ENCODE measurements at regions not wholly inside any gene's neighbourhood (a gene's known extent, or its start where the extent isn't known, plus 50 kb on each side); places are given as distances from the start of the nearest gene placed in this dataset.

- no peak for DNase-seq (ENCODE audit: low read depth, low spot score)
- H3K4me1 ChIP-seq (ENCODE audit: control insufficient read depth, extremely low read depth, insufficient read depth, low read length), result peaks cover 21% of the 10 kb centered on the region
- H3K9me3 ChIP-seq (ENCODE audit: control insufficient read depth, low read depth, low read length), result no peaks in the 10 kb centered on the region
- H4K20me1 ChIP-seq (ENCODE audit: control insufficient read depth, extremely low read depth, insufficient read depth, low read length), result no peaks in the 10 kb centered on the region
- H3K9me1 ChIP-seq (ENCODE audit: control insufficient read depth, extremely low read depth, insufficient read depth, low read length), result no peaks in the 10 kb centered on the region
- H3K4me2 ChIP-seq (ENCODE audit: control insufficient read depth, extremely low read depth, insufficient read depth, low read depth, low read length), result no peak overlapping the region
- TF ChIP-seq EZH2 (IDR thresholded peaks at IDR 0.05; ENCODE audit: low read length) (no peak), CTCF (optimal IDR thresholded peaks at IDR 0.05 in 1 of 3, IDR thresholded peaks at IDR 0.05 in 1 of 3, conservative IDR thresholded peaks at IDR 0.05 in 1 of 3; ENCODE audit: extremely low read depth in 1 of 3, insufficient read depth in 2 of 3, low read length in 3 of 3) (no peak)
- FAIRE-seq, result no peak
- dilution Hi-C loops (cut with MboI; ENCODE audit: extremely low pct_ligation_motif_present, low sequenced_read_pairs), result no loop called here
- H2AFZ ChIP-seq (ENCODE audit: control insufficient read depth, low read length), result no peak overlapping the region
- no peak overlapping the region for H3K27ac ChIP-seq (ENCODE audit: control insufficient read depth, insufficient read depth, low read length)
- no peaks in the 10 kb centered on the region for H3K79me2 ChIP-seq (ENCODE audit: control insufficient read depth, insufficient read depth, low read length)
- no peaks in the 10 kb centered on the region for H3K27me3 ChIP-seq (ENCODE audit: control insufficient read depth, extremely low read depth, insufficient read depth, low read length)
- no peak overlapping the region for H3K4me3 ChIP-seq (ENCODE audit: control insufficient read depth in 2 of 3, extremely low read depth in 1 of 3, insufficient read depth in 2 of 3, low read depth in 1 of 3, low read length in 3 of 3)
- no peaks in the 10 kb centered on the region for H3K36me3 ChIP-seq (ENCODE audit: control insufficient read depth in 2 of 2, extremely low read depth in 1 of 2, insufficient read depth in 2 of 2, low read length in 2 of 2)
- no peak overlapping the region for H3K9ac ChIP-seq (ENCODE audit: control insufficient read depth, extremely low read depth, insufficient read depth, low read length)
Observed at GRCh38 chr18:10119991-10120390, 206.2 kb downstream of the VAPA start.

- FAIRE-seq (no peak), DNase-seq (ENCODE audit: low read depth, low spot score) (no peak)
- TF ChIP-seq EZH2 (IDR thresholded peaks at IDR 0.05; ENCODE audit: low read length), result no peak
- TF ChIP-seq CTCF (optimal IDR thresholded peaks at IDR 0.05 in 1 of 3, IDR thresholded peaks at IDR 0.05 in 1 of 3, conservative IDR thresholded peaks at IDR 0.05 in 1 of 3; ENCODE audit: extremely low read depth in 1 of 3, insufficient read depth in 2 of 3, low read length in 3 of 3), result no peak
- H3K4me1 ChIP-seq (ENCODE audit: control insufficient read depth, extremely low read depth, insufficient read depth, low read length), result peaks cover 21% of the 10 kb centered on the region
- H2AFZ ChIP-seq (ENCODE audit: control insufficient read depth, low read length), result no peak overlapping the region
- H3K79me2 ChIP-seq (ENCODE audit: control insufficient read depth, insufficient read depth, low read length), result no peaks in the 10 kb centered on the region
- no peak overlapping the region for H3K9ac ChIP-seq (ENCODE audit: control insufficient read depth, extremely low read depth, insufficient read depth, low read length)
- dilution Hi-C loops (cut with MboI; ENCODE audit: extremely low pct_ligation_motif_present, low sequenced_read_pairs), result no loop called here
- H3K9me3 ChIP-seq (ENCODE audit: control insufficient read depth, low read depth, low read length), result no peaks in the 10 kb centered on the region
- H3K27me3 ChIP-seq (ENCODE audit: control insufficient read depth, extremely low read depth, insufficient read depth, low read length), result no peaks in the 10 kb centered on the region
- H3K27ac ChIP-seq (ENCODE audit: control insufficient read depth, insufficient read depth, low read length), result no peak overlapping the region
- H3K9me1 ChIP-seq (ENCODE audit: control insufficient read depth, extremely low read depth, insufficient read depth, low read length), result no peaks in the 10 kb centered on the region
- no peak overlapping the region for H3K4me2 ChIP-seq (ENCODE audit: control insufficient read depth, extremely low read depth, insufficient read depth, low read depth, low read length)
- H3K36me3 ChIP-seq (ENCODE audit: control insufficient read depth in 2 of 2, extremely low read depth in 1 of 2, insufficient read depth in 2 of 2, low read length in 2 of 2), result no peaks in the 10 kb centered on the region
- H3K4me3 ChIP-seq (ENCODE audit: control insufficient read depth in 2 of 3, extremely low read depth in 1 of 3, insufficient read depth in 2 of 3, low read depth in 1 of 3, low read length in 3 of 3), result no peak overlapping the region
- H4K20me1 ChIP-seq (ENCODE audit: control insufficient read depth, extremely low read depth, insufficient read depth, low read length), result no peaks in the 10 kb centered on the region
Observed at GRCh38 chr18:10120622-10121021, 206.8 kb downstream of the VAPA start.

All from keratinocyte (primary cell).